ENCODE measurements at regions not wholly inside any gene's neighbourhood (a gene's known extent, or its start where the extent isn't known, plus 50 kb on each side); places are given as distances from the start of the nearest gene placed in this dataset.
"Not testable (repeated sequence)": the region's sequence is repeated elsewhere in the genome, so short reads cannot be mapped to it uniquely, and the experiment has no call there.

GRCh38 chr12:22826026-22826425, 201.1 kb downstream of the ETNK1 start:
- Histone ChIP-seq H3K4me3 (no peak overlapping the region), H3K4me1 (no peaks in the 10 kb centered on the region), H3K36me3 (no peaks in the 10 kb centered on the region), H3K27me3 (no peaks in the 10 kb centered on the region), H3K27ac (no peak overlapping the region), H3K9me3 (no peaks in the 10 kb centered on the region)
- DNase-seq (no peak), ATAC-seq (no peak)
- in situ Hi-C loops (cut with MboI; ENCODE audit: low sequenced_read_pairs in 4 of 4), result no loop called here
- intact Hi-C loops (cut with DNase I; ENCODE audit: low total_unique reads), result no loop called here
- no peak for TF ChIP-seq CTCF (IDR thresholded peaks at IDR 0.05 in 4 of 5, conservative IDR thresholded peaks at IDR 0.05 in 1 of 5)
- TF ChIP-seq POLR2A (IDR thresholded peaks at IDR 0.05), result no peak

GRCh38 chr12:22826446-22826981, 201.5 kb downstream of the ETNK1 start:
- in situ Hi-C loops (cut with MboI; ENCODE audit: low sequenced_read_pairs in 4 of 4); H3K27ac ChIP-seq; H3K4me1 ChIP-seq; H3K27me3 ChIP-seq; intact Hi-C loops (cut with DNase I; ENCODE audit: low total_unique reads); H3K36me3 ChIP-seq; H3K9me3 ChIP-seq; H3K4me3 ChIP-seq; DNase-seq; ATAC-seq: not testable (repeated sequence)

GRCh38 chr12:22828066-22828465, 203.1 kb downstream of the ETNK1 start:
- Histone ChIP-seq H3K4me3 (no peak overlapping the region), H3K27me3 (no peaks in the 10 kb centered on the region), H3K27ac (no peak overlapping the region), H3K36me3 (no peaks in the 10 kb centered on the region), H3K9me3 (no peaks in the 10 kb centered on the region), H3K4me1 (no peaks in the 10 kb centered on the region)
- intact Hi-C loops (cut with DNase I; ENCODE audit: low total_unique reads), result no loop called here
- in situ Hi-C loops (cut with MboI; ENCODE audit: low sequenced_read_pairs in 4 of 4), result no loop called here
- no peak for TF ChIP-seq CTCF (IDR thresholded peaks at IDR 0.05 in 4 of 5, conservative IDR thresholded peaks at IDR 0.05 in 1 of 5)
- no peak for TF ChIP-seq POLR2A (IDR thresholded peaks at IDR 0.05)
- DNase-seq (no peak), ATAC-seq (no peak)

- no peaks in the 10 kb centered on the region for H3K9me3 ChIP-seq
- no peak for TF ChIP-seq POLR2A (IDR thresholded peaks at IDR 0.05)
- no peak for TF ChIP-seq CTCF (IDR thresholded peaks at IDR 0.05 in 4 of 5, conservative IDR thresholded peaks at IDR 0.05 in 1 of 5)
- H3K36me3 ChIP-seq, result no peaks in the 10 kb centered on the region
- no peak overlapping the region for H3K4me3 ChIP-seq
- H3K4me1 ChIP-seq, result no peaks in the 10 kb centered on the region
- ATAC-seq, result no peak
- DNase-seq, result no peak
- intact Hi-C loops (cut with DNase I; ENCODE audit: low total_unique reads) (no loop called here), in situ Hi-C loops (cut with MboI; ENCODE audit: low sequenced_read_pairs in 4 of 4) (no loop called here)
- H3K27me3 ChIP-seq, result no peaks in the 10 kb centered on the region
- no peak overlapping the region for H3K27ac ChIP-seq
Measured at GRCh38 chr12:22835431-22835830, 210.5 kb downstream of the ETNK1 start.

GRCh38 chr12:22850185-22850584, 225.2 kb downstream of the ETNK1 start:
- DNase-seq, result no peak
- ATAC-seq, result no peak
- Histone ChIP-seq H3K36me3 (no peaks in the 10 kb centered on the region), H3K9me3 (no peaks in the 10 kb centered on the region), H3K27me3 (no peaks in the 10 kb centered on the region), H3K27ac (no peak overlapping the region), H3K4me1 (no peaks in the 10 kb centered on the region), H3K4me3 (no peak overlapping the region)
- intact Hi-C loops (cut with DNase I; ENCODE audit: low total_unique reads) (no loop called here), in situ Hi-C loops (cut with MboI; ENCODE audit: low sequenced_read_pairs in 4 of 4) (no loop called here)
- TF ChIP-seq POLR2A (IDR thresholded peaks at IDR 0.05) (no peak), CTCF (IDR thresholded peaks at IDR 0.05 in 4 of 5, conservative IDR thresholded peaks at IDR 0.05 in 1 of 5) (no peak)

All from gastrocnemius medialis (tissue), 4 donors.